Gastroesophageal sphincter (tissue), 3 donors: ENCODE measurements at regions not wholly inside any gene's neighbourhood (a gene's known extent, or its start where the extent isn't known, plus 50 kb on each side); places are given as distances from the start of the nearest gene placed in this dataset.

Experiments used
- CTCF ChIP-seq, 4 experiments: fragments of 200-600 bp in 2 of 4; fragments of 450-650 bp in 2 of 4; sonication (generic) in 1 of 4; IDR thresholded peaks; one replicate each; pipeline ENCODE4 v1.5.1; 2017 to 2019; ENCODE audit warnings: antibody characterized with exemption in 4 of 4, mild to moderate bottlenecking in 2 of 4, moderate library complexity in 2 of 4
- EP300 ChIP-seq: sonication (generic); formaldehyde crosslinking; IDR thresholded peaks from one replicate; pipeline ENCODE4 v1.6.1; 2017; ENCODE audit warnings: antibody characterized with exemption, mild to moderate bottlenecking
- POLR2A ChIP-seq, 2 donors: fragments of 450-650 bp; IDR thresholded peaks; one replicate each; pipeline ENCODE4 v1.6.1; 2017; ENCODE audit warnings: antibody characterized with exemption in 2 of 2, mild to moderate bottlenecking in 2 of 2, moderate library complexity in 1 of 2
- POLR2AphosphoS5 ChIP-seq: sonication (generic); formaldehyde crosslinking; IDR thresholded peaks from one replicate; pipeline ENCODE4 v1.6.1; 2017; ENCODE audit warnings: antibody characterized with exemption

- TF ChIP-seq EP300 (no peak), POLR2A (IDR thresholded peaks at IDR 0.05) (no peak), CTCF (IDR thresholded peaks at IDR 0.05) (no peak), POLR2AphosphoS5 (peak; percentile 8)
These were observed 363.9 kb downstream of the GASK1B start for GRCh38 chr4:157808796-157809383.
